ENCODE measurements at regions not wholly inside any gene's neighbourhood (a gene's known extent, or its start where the extent isn't known, plus 50 kb on each side); places are given as distances from the start of the nearest gene placed in this dataset.
"Not testable (repeated sequence)": the region's sequence is repeated elsewhere in the genome, so short reads cannot be mapped to it uniquely, and the experiment has no call there.

- DNase-seq (ENCODE audit: low spot score in 2 of 2), result peak in 1 of 2 donors; percentile 28
- 77 to 82% methylated on average over 5 of the region's 5 CpGs for WGBS, 2 donors
- intact Hi-C loops (cut with DNase I; ENCODE audit: low total_unique reads); H3K4me3 ChIP-seq (ENCODE audit: low read depth, poor library complexity, severe bottlenecking): not testable (repeated sequence)
These were observed 55.3 kb downstream of the BBS10 start for GRCh38 chr12:76292891-76293290.

GRCh38 chr12:76292305-76292704 is 55.9 kb downstream of the BBS10 start:
- DNase-seq (ENCODE audit: low spot score in 2 of 2), result peak in 1 of 2 donors; percentile 40
- intact Hi-C loops (cut with DNase I; ENCODE audit: low total_unique reads); H3K4me3 ChIP-seq (ENCODE audit: low read depth, poor library complexity, severe bottlenecking): not testable (repeated sequence)
- 89 to 90% methylated on average over 8 of the region's 8 CpGs for WGBS, 2 donors

- TF ChIP-seq, protein P1, sequence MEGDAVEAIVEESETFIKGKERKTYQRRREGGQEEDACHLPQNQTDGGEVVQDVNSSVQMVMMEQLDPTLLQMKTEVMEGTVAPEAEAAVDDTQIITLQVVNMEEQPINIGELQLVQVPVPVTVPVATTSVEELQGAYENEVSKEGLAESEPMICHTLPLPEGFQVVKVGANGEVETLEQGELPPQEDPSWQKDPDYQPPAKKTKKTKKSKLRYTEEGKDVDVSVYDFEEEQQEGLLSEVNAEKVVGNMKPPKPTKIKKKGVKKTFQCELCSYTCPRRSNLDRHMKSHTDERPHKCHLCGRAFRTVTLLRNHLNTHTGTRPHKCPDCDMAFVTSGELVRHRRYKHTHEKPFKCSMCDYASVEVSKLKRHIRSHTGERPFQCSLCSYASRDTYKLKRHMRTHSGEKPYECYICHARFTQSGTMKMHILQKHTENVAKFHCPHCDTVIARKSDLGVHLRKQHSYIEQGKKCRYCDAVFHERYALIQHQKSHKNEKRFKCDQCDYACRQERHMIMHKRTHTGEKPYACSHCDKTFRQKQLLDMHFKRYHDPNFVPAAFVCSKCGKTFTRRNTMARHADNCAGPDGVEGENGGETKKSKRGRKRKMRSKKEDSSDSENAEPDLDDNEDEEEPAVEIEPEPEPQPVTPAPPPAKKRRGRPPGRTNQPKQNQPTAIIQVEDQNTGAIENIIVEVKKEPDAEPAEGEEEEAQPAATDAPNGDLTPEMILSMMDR (IDR thresholded peaks at IDR 0.05), result no peak
- no peak for TF ChIP-seq POLR2A (IDR thresholded peaks at IDR 0.05)
- 67 to 77% methylated on average over 3 of the region's 3 CpGs for WGBS, 2 donors
- DNase-seq (ENCODE audit: low spot score in 2 of 2), result peak in 1 of 2 donors; percentile 52
- intact Hi-C loops (cut with DNase I; ENCODE audit: low total_unique reads), result no loop called here
- no peak overlapping the region for H3K4me3 ChIP-seq (ENCODE audit: low read depth, poor library complexity, severe bottlenecking)
These were observed 57.0 kb downstream of the BBS10 start for GRCh38 chr12:76290963-76291859.

- TF ChIP-seq POLR2A (IDR thresholded peaks at IDR 0.05), result no peak
- TF ChIP-seq, protein P1 (IDR thresholded peaks at IDR 0.05), result no peak
- intact Hi-C loops (cut with DNase I; ENCODE audit: low total_unique reads), result no loop called here
These were observed 60.0 kb downstream of the BBS10 start for GRCh38 chr12:76288218-76288617.

GRCh38 chr12:76284816-76285750 is 63.1 kb downstream of the BBS10 start:
- no peak for DNase-seq (ENCODE audit: low spot score in 2 of 2)
- no peak overlapping the region for H3K4me3 ChIP-seq (ENCODE audit: low read depth, poor library complexity, severe bottlenecking)
- TF ChIP-seq POLR2A (IDR thresholded peaks at IDR 0.05), result no peak
- intact Hi-C loops (cut with DNase I; ENCODE audit: low total_unique reads), result no loop called here
- 82 to 86% methylated on average over 5 of the region's 5 CpGs for WGBS, 2 donors

More at GRCh38 chr12:76288218-76288617, 60.0 kb downstream of the BBS10 start:
- no peak overlapping the region for H3K4me3 ChIP-seq (ENCODE audit: low read depth, poor library complexity, severe bottlenecking)
- DNase-seq (ENCODE audit: low spot score in 2 of 2), result no peak

DNA sequence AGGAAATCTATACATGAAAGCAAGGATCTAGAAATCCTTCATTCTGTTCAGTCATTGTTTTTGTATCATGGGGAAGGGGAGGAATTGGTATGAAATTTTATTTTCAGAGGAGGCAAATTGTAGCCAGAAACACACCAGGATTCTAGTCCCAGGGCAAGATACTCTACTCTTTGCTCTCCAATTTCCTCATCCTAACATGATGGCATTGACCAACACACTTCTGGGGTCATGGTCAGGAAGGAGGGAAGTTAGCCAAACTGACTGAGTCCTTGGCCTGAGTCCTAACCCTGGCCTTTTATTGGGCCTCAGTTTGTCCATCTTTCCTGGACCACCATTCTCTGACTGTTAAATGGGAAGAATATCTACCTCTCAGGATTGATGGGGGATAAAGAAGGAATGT is 65.5 kb downstream of the BBS10 start:
- H3K4me3 ChIP-seq (ENCODE audit: low read depth, poor library complexity, severe bottlenecking), result no peak overlapping the region
- no peak for DNase-seq (ENCODE audit: low spot score in 2 of 2)
- TF ChIP-seq, protein P1 (IDR thresholded peaks at IDR 0.05), result no peak
- no peak for TF ChIP-seq POLR2A (IDR thresholded peaks at IDR 0.05)
- intact Hi-C loops (cut with DNase I; ENCODE audit: low total_unique reads), result no loop called here

GRCh38 chr12:76277480-76277879 is 70.7 kb downstream of the BBS10 start:
- 81 to 83% methylated on average over 4 of the region's 4 CpGs for WGBS, 2 donors
- no peak overlapping the region for H3K4me3 ChIP-seq (ENCODE audit: low read depth, poor library complexity, severe bottlenecking)
- intact Hi-C loops (cut with DNase I; ENCODE audit: low total_unique reads), result no loop called here
- no peak for TF ChIP-seq POLR2A (IDR thresholded peaks at IDR 0.05)
- no peak for DNase-seq (ENCODE audit: low spot score in 2 of 2)

Measured in lower leg skin (tissue), 4 donors.